ENCODE measurements at regions not wholly inside any gene's neighbourhood (a gene's known extent, or its start where the extent isn't known, plus 50 kb on each side); places are given as distances from the start of the nearest gene placed in this dataset.
"Not testable (repeated sequence)": the region's sequence is repeated elsewhere in the genome, so short reads cannot be mapped to it uniquely, and the experiment has no call there.

DNA sequence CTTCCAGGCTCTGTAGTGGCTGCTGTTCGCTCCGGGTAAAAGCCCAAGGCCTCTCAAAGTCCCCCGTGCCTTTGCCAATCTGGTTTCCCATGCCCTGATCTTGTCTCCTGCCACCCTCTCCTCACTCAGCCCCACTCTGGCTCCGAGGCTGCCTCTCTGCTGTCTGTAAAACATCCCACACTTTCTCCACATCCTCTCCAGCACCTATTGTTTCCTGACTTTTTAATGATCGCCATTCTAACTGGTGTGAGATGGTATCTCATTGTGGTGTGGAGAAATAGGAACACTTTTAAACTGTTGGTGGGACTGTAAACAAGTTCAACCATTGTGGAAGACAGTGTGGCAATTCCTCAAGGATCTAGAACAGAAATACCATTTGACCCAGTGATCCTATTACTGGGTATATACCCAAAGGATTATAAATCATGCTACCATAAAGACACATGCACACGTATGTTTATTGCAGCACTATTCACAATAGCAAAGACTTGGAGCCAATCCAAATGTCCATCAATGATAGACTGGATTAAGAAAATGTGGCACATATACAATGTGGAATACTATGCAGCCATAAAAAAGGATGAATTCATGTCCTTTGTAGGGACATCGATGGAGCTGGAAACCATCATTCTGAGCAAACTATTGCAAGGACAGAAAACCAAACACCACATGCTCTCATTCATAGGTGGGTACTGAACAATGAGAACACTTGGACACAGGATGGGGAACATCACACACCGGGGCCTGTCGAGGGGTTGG lies 112.9 kb downstream of the VEGFA start:
- not testable (repeated sequence) for TF ChIP-seq HNRNPH1 (optimal IDR thresholded peaks at IDR 0.05; ENCODE audit: low read depth, low read length); NR2C2 (CRISPR knock-in tag; IDR thresholded peaks at IDR 0.05); NR2C2 (tag; IDR thresholded peaks at IDR 0.05); NFE2L1 (tag; IDR thresholded peaks at IDR 0.05; ENCODE audit: borderline replicate concordance, low read depth); RCOR1 (IDR thresholded peaks at IDR 0.05; ENCODE audit: borderline replicate concordance in 1 of 2, low read depth in 2 of 2, low read length in 2 of 2); ZNF561 (CRISPR knock-in tag; conservative IDR thresholded peaks at IDR 0.05); DDX20 (tag; IDR thresholded peaks at IDR 0.05; ENCODE audit: low read depth); MTA1 (IDR thresholded peaks at IDR 0.05; ENCODE audit: borderline replicate concordance)
- TF ChIP-seq, protein P1, sequence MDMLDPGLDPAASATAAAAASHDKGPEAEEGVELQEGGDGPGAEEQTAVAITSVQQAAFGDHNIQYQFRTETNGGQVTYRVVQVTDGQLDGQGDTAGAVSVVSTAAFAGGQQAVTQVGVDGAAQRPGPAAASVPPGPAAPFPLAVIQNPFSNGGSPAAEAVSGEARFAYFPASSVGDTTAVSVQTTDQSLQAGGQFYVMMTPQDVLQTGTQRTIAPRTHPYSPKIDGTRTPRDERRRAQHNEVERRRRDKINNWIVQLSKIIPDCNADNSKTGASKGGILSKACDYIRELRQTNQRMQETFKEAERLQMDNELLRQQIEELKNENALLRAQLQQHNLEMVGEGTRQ (CRISPR knock-in tag; IDR thresholded peaks at IDR 0.05), result not testable (repeated sequence)
- TF ChIP-seq, protein P2, sequence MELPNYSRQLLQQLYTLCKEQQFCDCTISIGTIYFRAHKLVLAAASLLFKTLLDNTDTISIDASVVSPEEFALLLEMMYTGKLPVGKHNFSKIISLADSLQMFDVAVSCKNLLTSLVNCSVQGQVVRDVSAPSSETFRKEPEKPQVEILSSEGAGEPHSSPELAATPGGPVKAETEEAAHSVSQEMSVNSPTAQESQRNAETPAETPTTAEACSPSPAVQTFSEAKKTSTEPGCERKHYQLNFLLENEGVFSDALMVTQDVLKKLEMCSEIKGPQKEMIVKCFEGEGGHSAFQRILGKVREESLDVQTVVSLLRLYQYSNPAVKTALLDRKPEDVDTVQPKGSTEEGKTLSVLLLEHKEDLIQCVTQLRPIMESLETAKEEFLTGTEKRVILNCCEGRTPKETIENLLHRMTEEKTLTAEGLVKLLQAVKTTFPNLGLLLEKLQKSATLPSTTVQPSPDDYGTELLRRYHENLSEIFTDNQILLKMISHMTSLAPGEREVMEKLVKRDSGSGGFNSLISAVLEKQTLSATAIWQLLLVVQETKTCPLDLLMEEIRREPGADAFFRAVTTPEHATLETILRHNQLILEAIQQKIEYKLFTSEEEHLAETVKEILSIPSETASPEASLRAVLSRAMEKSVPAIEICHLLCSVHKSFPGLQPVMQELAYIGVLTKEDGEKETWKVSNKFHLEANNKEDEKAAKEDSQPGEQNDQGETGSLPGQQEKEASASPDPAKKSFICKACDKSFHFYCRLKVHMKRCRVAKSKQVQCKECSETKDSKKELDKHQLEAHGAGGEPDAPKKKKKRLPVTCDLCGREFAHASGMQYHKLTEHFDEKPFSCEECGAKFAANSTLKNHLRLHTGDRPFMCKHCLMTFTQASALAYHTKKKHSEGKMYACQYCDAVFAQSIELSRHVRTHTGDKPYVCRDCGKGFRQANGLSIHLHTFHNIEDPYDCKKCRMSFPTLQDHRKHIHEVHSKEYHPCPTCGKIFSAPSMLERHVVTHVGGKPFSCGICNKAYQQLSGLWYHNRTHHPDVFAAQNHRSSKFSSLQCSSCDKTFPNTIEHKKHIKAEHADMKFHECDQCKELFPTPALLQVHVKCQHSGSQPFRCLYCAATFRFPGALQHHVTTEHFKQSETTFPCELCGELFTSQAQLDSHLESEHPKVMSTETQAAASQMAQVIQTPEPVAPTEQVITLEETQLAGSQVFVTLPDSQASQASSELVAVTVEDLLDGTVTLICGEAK (IDR thresholded peaks at IDR 0.05), result not testable (repeated sequence)
- TF ChIP-seq, protein P2 (CRISPR knock-in tag; IDR thresholded peaks at IDR 0.05), result not testable (repeated sequence)

Measured in K562 (cell line).